HepG2 (cell line): ENCODE measurements at regions not wholly inside any gene's neighbourhood (a gene's known extent, or its start where the extent isn't known, plus 50 kb on each side); places are given as distances from the start of the nearest gene placed in this dataset.

Experiments used
- ATAC-seq: fragments of 200-7000 bp; cut with Tn5 transposase; 3 replicates; pipeline ENCODE4 v1.9.1; 2020; ENCODE audit warnings: mild to moderate bottlenecking, moderate library complexity
- BruUV-seq: library from RNA; stranded (reverse); fragments of 400-500 nt; replicated peaks from 2 replicates; lab custom pipeline; 2021; lab: Mats Ljungman, UMichigan
- CTCF ChIA-PET: fragments of 300-600 bp; formaldehyde crosslinking; extraction: SDS; loops from one replicate; lab custom pipeline; 2021; ENCODE audit warnings: low total read pairs, inconsistent platforms, low intra/inter-chr PET ratio; lab: Yijun Ruan, JAX
- POLR2A ChIA-PET: fragments of 350-600 bp; sonication (Branson Sonifier 250); formaldehyde crosslinking; loops from one replicate; lab custom pipeline; 2020; ENCODE audit warnings: antibody characterized with exemption, inconsistent platforms; lab: Yijun Ruan, JAX
- DNase-seq: peaks from one replicate; pipeline ENCODE4 v3.0.0-alpha.2; 2015; ENCODE audit warnings: low spot score
- FAIRE-seq: peaks from 3 replicates; lab custom pipeline; 2011; peaks lifted over from hg19 to GRCh38; lab: Jason Lieb, UNC
- H2AFZ ChIP-seq: one replicate; pipeline ENCODE4 v1.6.1; 2011; ENCODE audit warnings: low read length, inconsistent platforms
- H3K27ac ChIP-seq: fragments of 300-600 bp; 3 replicates; pipeline ENCODE4 v1.8.0; 2011; ENCODE audit warnings: mixed run types, mild to moderate bottlenecking, mixed read lengths, low read length, inconsistent platforms; ENCODE audit not compliant: insufficient read depth; ENCODE audit errors: extremely low read length
- H3K27me3 ChIP-seq, 2 experiments: fragments of 200-600 bp in 1 of 2; 2 replicates in 1 of 2; 3 replicates in 1 of 2; pipeline versions ENCODE4 v1.6.0 to v1.8.0; 2011; ENCODE audit warnings: low read length in 2 of 2, mild to moderate bottlenecking in 2 of 2, moderate library complexity in 2 of 2, inconsistent platforms in 1 of 2; ENCODE audit not compliant: insufficient read depth in 2 of 2, control insufficient read depth in 1 of 2
- H3K36me3 ChIP-seq, 2 experiments: fragments of 200-600 bp in 1 of 2; replicated peaks in 1 of 2; 2 replicates in 1 of 2; 3 replicates in 1 of 2; pipeline versions ENCODE4 v1.5.1 to v1.8.0; 2011; ENCODE audit warnings: low read length in 2 of 2, inconsistent platforms in 1 of 2; ENCODE audit not compliant: insufficient read depth in 2 of 2, control insufficient read depth in 1 of 2
- H3K4me1 ChIP-seq: 2 replicates; pipeline ENCODE4 v1.5.1; 2012; ENCODE audit warnings: low read length, inconsistent platforms; ENCODE audit not compliant: insufficient read depth
- H3K4me2 ChIP-seq: 2 replicates; pipeline ENCODE4 v1.6.0; 2011; ENCODE audit warnings: low read depth, low read length, inconsistent platforms
- H3K4me3 ChIP-seq, 3 experiments: fragments of 200-600 bp in 1 of 3; sonication (generic), shearing (Covaris generic) in 1 of 3; replicated peaks in 1 of 3; 2 replicates each; pipeline ENCODE4 v1.5.1; 2011 to 2016; ENCODE audit warnings: low read length in 3 of 3, inconsistent platforms in 2 of 3, low read depth in 2 of 3, mild to moderate bottlenecking in 2 of 3, control low read depth in 1 of 3, mixed read lengths in 1 of 3; ENCODE audit not compliant: insufficient read depth in 1 of 3
- H3K79me2 ChIP-seq: one replicate; pipeline ENCODE4 v1.6.1; 2011; ENCODE audit warnings: low read length, inconsistent platforms; ENCODE audit not compliant: insufficient read depth
- H3K9ac ChIP-seq: 2 replicates; pipeline ENCODE4 v1.6.0; 2011; ENCODE audit warnings: mild to moderate bottlenecking, low read depth, low read length, inconsistent platforms; ENCODE audit not compliant: insufficient read depth
- H3K9me3 ChIP-seq: 2 replicates; pipeline ENCODE4 v1.5.1; 2012; ENCODE audit warnings: mild to moderate bottlenecking, low read length
- H4K20me1 ChIP-seq: 2 replicates; pipeline ENCODE4 v1.6.0; 2011; ENCODE audit warnings: inconsistent platforms, mild to moderate bottlenecking, low read length, moderate library complexity; ENCODE audit not compliant: insufficient read depth
- FOSL1 ChIP-seq: sonication (generic); formaldehyde crosslinking; IDR thresholded peaks from 2 replicates; pipeline ENCODE4 v1.9.0; 2021; ENCODE audit warnings: missing genetic modification reagents, borderline replicate concordance
- PRMT3 ChIP-seq: sonication (generic); formaldehyde crosslinking; IDR thresholded peaks from 2 replicates; pipeline ENCODE4 v1.8.1; 2022; ENCODE audit warnings: low read depth, mild to moderate bottlenecking, moderate library complexity, missing genetic modification reagents, borderline replicate concordance
- RCOR2 ChIP-seq: IDR thresholded peaks from 2 replicates; pipeline ENCODE4 v1.6.1; 2016; ENCODE audit warnings: missing biosample characterization, missing genetic modification reagents
- RFXANK ChIP-seq: IDR thresholded peaks from 2 replicates; pipeline ENCODE4 v1.6.1; 2016
- SMAD3 ChIP-seq: sonication (generic); formaldehyde crosslinking; IDR thresholded peaks from 2 replicates; pipeline ENCODE4 v1.4.0; 2020; ENCODE audit warnings: missing genetic modification reagents
- SMYD3 ChIP-seq: sonication (generic); formaldehyde crosslinking; IDR thresholded peaks from 2 replicates; pipeline ENCODE4 v1.8.1; 2023; ENCODE audit warnings: mild to moderate bottlenecking, missing genetic modification reagents
- TGIF2 ChIP-seq: IDR thresholded peaks from 2 replicates; pipeline ENCODE4 v1.6.1; 2016; ENCODE audit warnings: control low read depth, missing compliant biosample characterization
- ZNF34 ChIP-seq: sonication (generic); formaldehyde crosslinking; IDR thresholded peaks from 2 replicates; pipeline ENCODE4 v1.4.0; 2020; ENCODE audit warnings: mild to moderate bottlenecking, missing genetic modification reagents, borderline replicate concordance
- ZNF343 ChIP-seq: sonication (generic); formaldehyde crosslinking; IDR thresholded peaks from 2 replicates; pipeline ENCODE4 v1.4.0; 2020; ENCODE audit warnings: mild to moderate bottlenecking, missing genetic modification reagents
- ZNF451 ChIP-seq: sonication (generic); formaldehyde crosslinking; IDR thresholded peaks from 2 replicates; pipeline ENCODE4 v1.5.0; 2020; ENCODE audit warnings: mild to moderate bottlenecking, missing genetic modification reagents
- ZNF552 ChIP-seq: sonication (generic); formaldehyde crosslinking; IDR thresholded peaks from 2 replicates; pipeline ENCODE4 v1.9.0; 2022; ENCODE audit warnings: missing genetic modification reagents, mild to moderate bottlenecking, borderline replicate concordance
- WGBS: methylation state at CpG from one replicate; pipeline ENCODE4 v1.1.6; 2017; ENCODE audit warnings: low lambda C conversion rate; 5-methylcytosine and 5-hydroxymethylcytosine counted together
- in situ Hi-C: cut with HindIII; loops from 2 replicates; pipeline ENCODE4 v1.10.0; 2017; ENCODE audit warnings: low pct_unique_long_range_greater_than_20kb; ENCODE audit not compliant: extremely low pct_ligation_motif_present
- intact Hi-C: fragments of 100-400 bp; cut with micrococcal nuclease; formaldehyde crosslinking; loops from one replicate; pipeline ENCODE4 v1.10.0; 2022; ENCODE audit not compliant: unreplicated experiment
- TF ChIP-seq, protein P1 (sequence below): IDR thresholded peaks from 2 replicates; pipeline ENCODE4 v1.4.0; 2020; ENCODE audit warnings: mild to moderate bottlenecking, missing genetic modification reagents
- TF ChIP-seq, protein P2 (sequence below): sonication (generic); formaldehyde crosslinking; IDR thresholded peaks from 2 replicates; pipeline ENCODE4 v1.4.0; 2020; ENCODE audit warnings: missing genetic modification reagents, borderline replicate concordance

DNA sequence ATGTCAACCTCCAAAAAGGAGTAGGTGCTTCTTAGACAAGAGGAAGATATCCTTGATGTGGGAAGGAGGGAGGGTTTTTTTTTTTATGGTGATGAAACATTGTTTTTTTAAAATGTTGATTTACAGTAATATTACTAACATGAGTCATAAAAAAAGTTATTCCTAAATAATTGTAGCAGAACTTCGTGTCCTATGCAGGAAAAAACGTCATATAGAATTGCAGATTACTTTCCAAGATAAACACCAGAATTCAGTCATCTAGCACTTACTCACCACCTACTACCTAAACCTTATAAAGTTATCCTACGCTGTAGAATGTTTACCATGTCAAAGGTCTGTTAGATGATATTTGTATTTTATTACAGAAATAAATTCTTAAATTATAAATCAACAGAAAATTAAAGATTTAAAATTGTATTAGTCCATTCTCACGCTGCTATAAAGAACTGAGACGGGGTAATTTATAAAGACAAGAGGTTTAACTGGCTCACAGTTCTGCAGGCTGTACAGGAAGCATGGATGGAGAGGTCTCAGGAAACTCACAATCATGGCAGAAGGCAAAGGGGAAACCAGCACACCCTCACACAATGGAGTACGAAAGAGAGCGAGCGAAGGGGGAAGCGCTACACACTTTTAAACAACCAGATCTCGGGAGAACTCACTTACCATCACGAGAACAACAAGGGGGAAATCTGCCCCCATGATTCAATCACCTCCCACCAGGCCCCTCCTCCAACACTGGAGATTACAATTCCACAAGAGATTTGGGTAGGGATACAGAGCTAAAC, 105.2 kb upstream of the NEBL start:
- BruUV-seq, result no TSS peak
- Histone ChIP-seq H3K27me3 (no peaks in the 10 kb centered on the region), H3K79me2 (no peaks in the 10 kb centered on the region), H3K4me2 (no peak overlapping the region), H3K9me3 (no peaks in the 10 kb centered on the region), H2AFZ (no peak overlapping the region), H3K4me1 (no peaks in the 10 kb centered on the region), H3K9ac (no peak overlapping the region), H3K36me3 (no peaks in the 10 kb centered on the region), H4K20me1 (no peaks in the 10 kb centered on the region), H3K27ac (no peak overlapping the region), H3K4me3 (no peak overlapping the region)
- WGBS, result 36% methylated on average over 11 of the region's 11 CpGs
- CTCF ChIA-PET, result no interaction called here
- TF ChIP-seq SMYD3 (CRISPR knock-in tag), result no peak
- TF ChIP-seq, protein P1, sequence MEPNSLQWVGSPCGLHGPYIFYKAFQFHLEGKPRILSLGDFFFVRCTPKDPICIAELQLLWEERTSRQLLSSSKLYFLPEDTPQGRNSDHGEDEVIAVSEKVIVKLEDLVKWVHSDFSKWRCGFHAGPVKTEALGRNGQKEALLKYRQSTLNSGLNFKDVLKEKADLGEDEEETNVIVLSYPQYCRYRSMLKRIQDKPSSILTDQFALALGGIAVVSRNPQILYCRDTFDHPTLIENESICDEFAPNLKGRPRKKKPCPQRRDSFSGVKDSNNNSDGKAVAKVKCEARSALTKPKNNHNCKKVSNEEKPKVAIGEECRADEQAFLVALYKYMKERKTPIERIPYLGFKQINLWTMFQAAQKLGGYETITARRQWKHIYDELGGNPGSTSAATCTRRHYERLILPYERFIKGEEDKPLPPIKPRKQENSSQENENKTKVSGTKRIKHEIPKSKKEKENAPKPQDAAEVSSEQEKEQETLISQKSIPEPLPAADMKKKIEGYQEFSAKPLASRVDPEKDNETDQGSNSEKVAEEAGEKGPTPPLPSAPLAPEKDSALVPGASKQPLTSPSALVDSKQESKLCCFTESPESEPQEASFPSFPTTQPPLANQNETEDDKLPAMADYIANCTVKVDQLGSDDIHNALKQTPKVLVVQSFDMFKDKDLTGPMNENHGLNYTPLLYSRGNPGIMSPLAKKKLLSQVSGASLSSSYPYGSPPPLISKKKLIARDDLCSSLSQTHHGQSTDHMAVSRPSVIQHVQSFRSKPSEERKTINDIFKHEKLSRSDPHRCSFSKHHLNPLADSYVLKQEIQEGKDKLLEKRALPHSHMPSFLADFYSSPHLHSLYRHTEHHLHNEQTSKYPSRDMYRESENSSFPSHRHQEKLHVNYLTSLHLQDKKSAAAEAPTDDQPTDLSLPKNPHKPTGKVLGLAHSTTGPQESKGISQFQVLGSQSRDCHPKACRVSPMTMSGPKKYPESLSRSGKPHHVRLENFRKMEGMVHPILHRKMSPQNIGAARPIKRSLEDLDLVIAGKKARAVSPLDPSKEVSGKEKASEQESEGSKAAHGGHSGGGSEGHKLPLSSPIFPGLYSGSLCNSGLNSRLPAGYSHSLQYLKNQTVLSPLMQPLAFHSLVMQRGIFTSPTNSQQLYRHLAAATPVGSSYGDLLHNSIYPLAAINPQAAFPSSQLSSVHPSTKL (CRISPR knock-in tag), result no peak
- intact Hi-C loops, result no loop called here
- no peak for FAIRE-seq
- no peak for ATAC-seq
- POLR2A ChIA-PET, result no interaction called here
- in situ Hi-C loops, result no loop called here
- DNase-seq, result no peak

DNA sequence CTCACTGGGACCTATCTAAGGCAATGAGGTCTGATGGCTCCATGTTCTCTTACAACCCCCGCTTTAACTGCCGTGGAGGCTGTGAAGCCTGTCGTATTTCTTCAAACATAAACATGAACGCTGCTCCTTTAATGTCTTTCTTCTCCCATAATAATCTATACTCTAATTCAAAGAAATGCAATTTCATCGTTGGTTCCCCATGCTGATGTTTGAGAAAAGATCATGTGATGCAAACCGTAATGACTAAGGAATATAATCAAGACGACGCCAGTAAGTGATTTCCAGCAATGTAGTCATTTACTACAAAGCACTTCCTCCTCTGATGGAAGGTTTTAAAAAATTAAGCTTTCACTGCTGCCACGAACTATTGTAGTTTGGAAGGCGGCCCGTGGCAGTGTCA, 102.6 kb upstream of the NEBL start:
- Histone ChIP-seq H3K9ac (no peak overlapping the region), H2AFZ (no peak overlapping the region), H3K36me3 (no peaks in the 10 kb centered on the region), H4K20me1 (no peaks in the 10 kb centered on the region), H3K4me2 (no peak overlapping the region), H3K27me3 (no peaks in the 10 kb centered on the region), H3K27ac (no peak overlapping the region), H3K4me1 (no peaks in the 10 kb centered on the region), H3K79me2 (no peaks in the 10 kb centered on the region), H3K4me3 (no peak overlapping the region), H3K9me3 (no peaks in the 10 kb centered on the region)
- 9% methylated on average over 11 of the region's 11 CpGs for WGBS
- ChIA-PET POLR2A (interaction anchor here (0.6 kb wide), 1 partner anchor 1843 kb away, joined by 3 read pairs; no protein-coding TSS in a partner anchor), CTCF (no interaction called here)
- DNase-seq, result no peak
- in situ Hi-C loops, result no loop called here
- no peak for FAIRE-seq
- ATAC-seq, result no peak
- intact Hi-C loops, result no loop called here
- BruUV-seq, result no TSS peak
- TF ChIP-seq FOSL1 (no peak), ZNF343 (CRISPR knock-in tag) (no peak), SMAD3 (CRISPR knock-in tag) (no peak), ZNF451 (no peak), PRMT3 (CRISPR knock-in tag) (no peak), ZNF552 (CRISPR knock-in tag) (no peak), TGIF2 (no peak), RFXANK (no peak), ZNF34 (CRISPR knock-in tag) (no peak), RCOR2 (CRISPR knock-in tag) (no peak)
- TF ChIP-seq, protein P2, sequence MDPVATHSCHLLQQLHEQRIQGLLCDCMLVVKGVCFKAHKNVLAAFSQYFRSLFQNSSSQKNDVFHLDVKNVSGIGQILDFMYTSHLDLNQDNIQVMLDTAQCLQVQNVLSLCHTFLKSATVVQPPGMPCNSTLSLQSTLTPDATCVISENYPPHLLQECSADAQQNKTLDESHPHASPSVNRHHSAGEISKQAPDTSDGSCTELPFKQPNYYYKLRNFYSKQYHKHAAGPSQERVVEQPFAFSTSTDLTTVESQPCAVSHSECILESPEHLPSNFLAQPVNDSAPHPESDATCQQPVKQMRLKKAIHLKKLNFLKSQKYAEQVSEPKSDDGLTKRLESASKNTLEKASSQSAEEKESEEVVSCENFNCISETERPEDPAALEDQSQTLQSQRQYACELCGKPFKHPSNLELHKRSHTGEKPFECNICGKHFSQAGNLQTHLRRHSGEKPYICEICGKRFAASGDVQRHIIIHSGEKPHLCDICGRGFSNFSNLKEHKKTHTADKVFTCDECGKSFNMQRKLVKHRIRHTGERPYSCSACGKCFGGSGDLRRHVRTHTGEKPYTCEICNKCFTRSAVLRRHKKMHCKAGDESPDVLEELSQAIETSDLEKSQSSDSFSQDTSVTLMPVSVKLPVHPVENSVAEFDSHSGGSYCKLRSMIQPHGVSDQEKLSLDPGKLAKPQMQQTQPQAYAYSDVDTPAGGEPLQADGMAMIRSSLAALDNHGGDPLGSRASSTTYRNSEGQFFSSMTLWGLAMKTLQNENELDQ, result no peak
